K562 (cell line): ENCODE measurements at regions not wholly inside any gene's neighbourhood (a gene's known extent, or its start where the extent isn't known, plus 50 kb on each side); places are given as distances from the start of the nearest gene placed in this dataset.

Experiments used
- ATAC-seq: fragments of 200-7000 bp; cut with Tn5 transposase; 3 replicates; pipeline ENCODE4 v1.9.1; 2020; ENCODE audit warnings: moderate library complexity
- BruUV-seq: library from RNA; stranded (reverse); fragments of 400-500 nt; replicated peaks from 2 replicates; lab custom pipeline; 2021; lab: Mats Ljungman, UMichigan
- CTCF ChIA-PET: fragments of 300-600 bp; formaldehyde crosslinking; extraction: SDS; loops from one replicate; lab custom pipeline; 2021; ENCODE audit warnings: low intra/inter-chr PET ratio; lab: Yijun Ruan, JAX
- POLR2A ChIA-PET: fragments of 300-600, 350-650 bp; sonication (Branson Sonifier 250); formaldehyde crosslinking; extraction: SDS; loops from one replicate; lab custom pipeline; 2021; ENCODE audit warnings: antibody characterized with exemption, inconsistent platforms; lab: Yijun Ruan, JAX
- DNase-seq, 4 experiments: peaks; one replicate each; pipeline versions ENCODE4 v3.0.0 to v3.0.0-alpha.2; 2011 to 2018; ENCODE audit warnings: low spot score in 3 of 4, mixed read lengths in 3 of 4; ENCODE audit errors: extremely low read depth in 1 of 4
- FAIRE-seq: peaks from 2 replicates; lab custom pipeline; 2011; peaks lifted over from hg19 to GRCh38; lab: Jason Lieb, UNC
- H2AFZ ChIP-seq: 2 replicates; pipeline ENCODE4 v1.6.0; 2011; ENCODE audit warnings: low read depth, low read length, control low read depth, inconsistent platforms
- H3K27ac ChIP-seq: fragments of 200-600 bp; 3 replicates; pipeline ENCODE4 v1.8.0; 2011; ENCODE audit warnings: low read depth, mild to moderate bottlenecking, control low read depth, inconsistent platforms, low read length, moderate library complexity, mixed read lengths; ENCODE audit errors: extremely low read depth
- H3K27me3 ChIP-seq, 2 experiments: fragments of 300-600 bp in 1 of 2; 2 replicates in 1 of 2; 3 replicates in 1 of 2; pipeline versions ENCODE4 v1.6.0 to v1.8.0; 2011; ENCODE audit warnings: inconsistent platforms in 2 of 2, low read length in 2 of 2, mild to moderate bottlenecking in 1 of 2, mixed read lengths in 1 of 2, moderate library complexity in 1 of 2; ENCODE audit not compliant: control insufficient read depth in 2 of 2, insufficient read depth in 2 of 2
- H3K36me3 ChIP-seq: fragments of 300-600 bp; 3 replicates; pipeline ENCODE4 v1.8.0; 2011; ENCODE audit warnings: mild to moderate bottlenecking, low read length, inconsistent platforms; ENCODE audit not compliant: control insufficient read depth, insufficient read depth
- H3K4me1 ChIP-seq, 2 experiments: fragments of 200-600 bp in 1 of 2; replicated peaks in 1 of 2; 2 replicates in 1 of 2; 3 replicates in 1 of 2; pipeline versions ENCODE4 v1.5.1 to v1.8.0; 2011; ENCODE audit warnings: inconsistent platforms in 2 of 2, low read length in 2 of 2, mild to moderate bottlenecking in 1 of 2, mixed read lengths in 1 of 2, moderate library complexity in 1 of 2; ENCODE audit not compliant: control insufficient read depth in 2 of 2, insufficient read depth in 2 of 2
- H3K4me2 ChIP-seq: 2 replicates; pipeline ENCODE4 v1.6.1; 2011; ENCODE audit warnings: low read length, control low read depth, inconsistent platforms, mixed read lengths; ENCODE audit not compliant: insufficient read depth
- H3K4me3 ChIP-seq: fragments of 200-600 bp; sonication (generic), shearing (Covaris generic); 2 replicates; pipeline ENCODE4 v1.5.1; 2016; ENCODE audit warnings: control low read depth, inconsistent platforms
- H3K79me2 ChIP-seq: fragments of 200-600 bp; 3 replicates; pipeline ENCODE4 v1.8.0; 2011; ENCODE audit warnings: low read length, inconsistent platforms; ENCODE audit not compliant: control insufficient read depth, insufficient read depth
- H3K9ac ChIP-seq, 2 experiments: 2 replicates each; pipeline versions ENCODE4 v1.6.0 to v1.6.1; 2011; ENCODE audit warnings: low read depth in 2 of 2, low read length in 2 of 2, control low read depth in 1 of 2, inconsistent platforms in 1 of 2, mild to moderate bottlenecking in 1 of 2, mixed read lengths in 1 of 2; ENCODE audit not compliant: insufficient read depth in 1 of 2
- H3K9me1 ChIP-seq: one replicate; pipeline ENCODE4 v1.6.0; 2011; ENCODE audit warnings: inconsistent platforms, mild to moderate bottlenecking, low read length, moderate library complexity; ENCODE audit not compliant: control insufficient read depth, insufficient read depth
- H3K9me3 ChIP-seq: replicated peaks from 2 replicates; pipeline ENCODE4 v1.5.1; 2011; ENCODE audit warnings: low read depth, low read length, inconsistent platforms; ENCODE audit not compliant: control insufficient read depth, insufficient read depth
- H4K20me1 ChIP-seq: replicated peaks from 2 replicates; pipeline ENCODE4 v1.6.1; 2011; ENCODE audit warnings: low read length, inconsistent platforms, mixed read lengths; ENCODE audit not compliant: control insufficient read depth, insufficient read depth
- BRCA1 ChIP-seq, 2 experiments: fragments of 450-650 bp in 1 of 2; sonication (generic) in 1 of 2; formaldehyde crosslinking in 1 of 2; IDR thresholded peaks; 2 replicates each; pipeline versions ENCODE4 v1.5.0 to v1.6.1; 2017 to 2020; ENCODE audit warnings: mild to moderate bottlenecking in 1 of 2, missing genetic modification reagents in 1 of 2
- GTF2F1 ChIP-seq: IDR thresholded peaks from 2 replicates; pipeline ENCODE4 v1.6.1; 2011; ENCODE audit warnings: low read depth, low read length, improper control_type of control experiment
- ID3 ChIP-seq, 2 experiments: fragments of 250-450 bp in 1 of 2; fragments of 450-650 bp in 1 of 2; sonication (Bioruptor Pico) in 1 of 2; IDR thresholded peaks; 2 replicates each; pipeline versions ENCODE4 v1.6.1 to v1.8.0; 2016 to 2021; ENCODE audit warnings: mild to moderate bottlenecking in 2 of 2, moderate library complexity in 2 of 2, missing compliant biosample characterization in 1 of 2, missing genetic modification characterization in 1 of 2
- SP2 ChIP-seq: IDR thresholded peaks from 2 replicates; pipeline ENCODE4 v1.6.1; 2011; ENCODE audit warnings: mild to moderate bottlenecking, low read depth, low read length, moderate library complexity; ENCODE audit not compliant: poor library complexity, severe bottlenecking; ENCODE audit errors: extremely low read depth
- TAF7 ChIP-seq: fragments of 450-650 bp; IDR thresholded peaks from 2 replicates; pipeline ENCODE4 v1.6.1; 2016; ENCODE audit warnings: missing genetic modification characterization, missing compliant biosample characterization
- ZNF12 ChIP-seq: sonication (generic); formaldehyde crosslinking; IDR thresholded peaks from 2 replicates; pipeline ENCODE4 v1.4.0; 2020; ENCODE audit warnings: mild to moderate bottlenecking, missing genetic modification reagents
- WGBS: fragments of 100-300 bp; shearing (Covaris generic); methylation state at CpG from one replicate; pipeline ENCODE4 v1.1.6; 2016; ENCODE audit warnings: low coverage, mixed read lengths; ENCODE audit not compliant: insufficient coverage; ENCODE audit errors: missing lambda C conversion rate; 5-methylcytosine and 5-hydroxymethylcytosine counted together
- in situ Hi-C: fragments of 300-500 bp; cut with MboI; formaldehyde crosslinking; loops from 4 replicates; pipeline ENCODE4 v1.15.0; 2018; ENCODE audit warnings: inconsistent platforms, mixed read lengths
- intact Hi-C: fragments of 100-400 bp; cut with micrococcal nuclease; formaldehyde crosslinking; loops from 2 replicates; pipeline ENCODE4 v1.14.2; 2022
- TF ChIP-seq, protein P1 (sequence below): fragments of 200-800 bp; sonication (Bioruptor generic); IDR thresholded peaks from 2 replicates; pipeline ENCODE4 v1.6.1; 2017; ENCODE audit warnings: missing genetic modification characterization, missing compliant biosample characterization
- TF ChIP-seq, protein P2 (sequence below): fragments of 250-450 bp; sonication (Bioruptor Pico); IDR thresholded peaks from 2 replicates; pipeline ENCODE4 v1.5.0; 2021; ENCODE audit warnings: mild to moderate bottlenecking, moderate library complexity

DNA sequence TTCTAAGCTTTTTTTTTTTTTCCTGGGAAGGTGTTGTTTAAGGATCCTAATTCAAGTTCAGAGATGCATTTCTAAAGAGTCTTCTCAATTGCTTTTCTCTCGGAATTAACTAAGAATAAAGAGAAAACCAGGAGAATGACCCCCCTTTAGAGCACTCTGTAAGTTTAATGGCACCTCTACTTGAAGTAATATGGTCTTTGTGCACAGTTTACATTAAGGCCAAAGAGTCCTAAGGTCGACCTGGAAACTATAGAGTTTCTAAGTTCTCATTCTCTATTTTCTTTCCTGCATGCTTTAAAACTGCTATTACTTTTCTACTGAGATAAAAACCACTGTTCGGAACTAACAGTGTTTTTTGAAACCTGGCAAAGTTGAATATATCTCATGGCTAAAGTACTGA is 923.1 kb upstream of the CDH10 start:
- no peak for DNase-seq
- H3K4me2 ChIP-seq: no peak overlapping the region
- ChIA-PET CTCF (no interaction called here), POLR2A (no interaction called here)
- no TSS peak for BruUV-seq
- intact Hi-C loops: no loop called here
- FAIRE-seq: no peak
- H3K27me3 ChIP-seq: no peaks in the 10 kb centered on the region
- no peaks in the 10 kb centered on the region for H4K20me1 ChIP-seq
- H3K79me2 ChIP-seq: no peaks in the 10 kb centered on the region
- H3K9me1 ChIP-seq: no peaks in the 10 kb centered on the region
- H3K4me1 ChIP-seq: no peaks in the 10 kb centered on the region
- ATAC-seq: no peak
- WGBS: 0% methylated on average over 3 of the region's 3 CpGs
- no peaks in the 10 kb centered on the region for H3K36me3 ChIP-seq
- in situ Hi-C loops: no loop called here
- H3K27ac ChIP-seq: no peak overlapping the region
- H2AFZ ChIP-seq: no peak overlapping the region
- no peak for TF ChIP-seq ID3 (CRISPR knock-in tag; IDR thresholded peaks at IDR 0.05)
- TF ChIP-seq ID3 (tag; IDR thresholded peaks at IDR 0.05): no peak
- TF ChIP-seq TAF7 (tag): no peak
- TF ChIP-seq, protein P1, sequence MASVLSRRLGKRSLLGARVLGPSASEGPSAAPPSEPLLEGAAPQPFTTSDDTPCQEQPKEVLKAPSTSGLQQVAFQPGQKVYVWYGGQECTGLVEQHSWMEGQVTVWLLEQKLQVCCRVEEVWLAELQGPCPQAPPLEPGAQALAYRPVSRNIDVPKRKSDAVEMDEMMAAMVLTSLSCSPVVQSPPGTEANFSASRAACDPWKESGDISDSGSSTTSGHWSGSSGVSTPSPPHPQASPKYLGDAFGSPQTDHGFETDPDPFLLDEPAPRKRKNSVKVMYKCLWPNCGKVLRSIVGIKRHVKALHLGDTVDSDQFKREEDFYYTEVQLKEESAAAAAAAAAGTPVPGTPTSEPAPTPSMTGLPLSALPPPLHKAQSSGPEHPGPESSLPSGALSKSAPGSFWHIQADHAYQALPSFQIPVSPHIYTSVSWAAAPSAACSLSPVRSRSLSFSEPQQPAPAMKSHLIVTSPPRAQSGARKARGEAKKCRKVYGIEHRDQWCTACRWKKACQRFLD: no peak
- no peak for TF ChIP-seq BRCA1 (IDR thresholded peaks at IDR 0.05)
- no peak for TF ChIP-seq BRCA1 (CRISPR knock-in tag; IDR thresholded peaks at IDR 0.05)
- no peak for TF ChIP-seq GTF2F1
- no peak for TF ChIP-seq ZNF12 (CRISPR knock-in tag)
- no peak for TF ChIP-seq SP2
- TF ChIP-seq, protein P2, sequence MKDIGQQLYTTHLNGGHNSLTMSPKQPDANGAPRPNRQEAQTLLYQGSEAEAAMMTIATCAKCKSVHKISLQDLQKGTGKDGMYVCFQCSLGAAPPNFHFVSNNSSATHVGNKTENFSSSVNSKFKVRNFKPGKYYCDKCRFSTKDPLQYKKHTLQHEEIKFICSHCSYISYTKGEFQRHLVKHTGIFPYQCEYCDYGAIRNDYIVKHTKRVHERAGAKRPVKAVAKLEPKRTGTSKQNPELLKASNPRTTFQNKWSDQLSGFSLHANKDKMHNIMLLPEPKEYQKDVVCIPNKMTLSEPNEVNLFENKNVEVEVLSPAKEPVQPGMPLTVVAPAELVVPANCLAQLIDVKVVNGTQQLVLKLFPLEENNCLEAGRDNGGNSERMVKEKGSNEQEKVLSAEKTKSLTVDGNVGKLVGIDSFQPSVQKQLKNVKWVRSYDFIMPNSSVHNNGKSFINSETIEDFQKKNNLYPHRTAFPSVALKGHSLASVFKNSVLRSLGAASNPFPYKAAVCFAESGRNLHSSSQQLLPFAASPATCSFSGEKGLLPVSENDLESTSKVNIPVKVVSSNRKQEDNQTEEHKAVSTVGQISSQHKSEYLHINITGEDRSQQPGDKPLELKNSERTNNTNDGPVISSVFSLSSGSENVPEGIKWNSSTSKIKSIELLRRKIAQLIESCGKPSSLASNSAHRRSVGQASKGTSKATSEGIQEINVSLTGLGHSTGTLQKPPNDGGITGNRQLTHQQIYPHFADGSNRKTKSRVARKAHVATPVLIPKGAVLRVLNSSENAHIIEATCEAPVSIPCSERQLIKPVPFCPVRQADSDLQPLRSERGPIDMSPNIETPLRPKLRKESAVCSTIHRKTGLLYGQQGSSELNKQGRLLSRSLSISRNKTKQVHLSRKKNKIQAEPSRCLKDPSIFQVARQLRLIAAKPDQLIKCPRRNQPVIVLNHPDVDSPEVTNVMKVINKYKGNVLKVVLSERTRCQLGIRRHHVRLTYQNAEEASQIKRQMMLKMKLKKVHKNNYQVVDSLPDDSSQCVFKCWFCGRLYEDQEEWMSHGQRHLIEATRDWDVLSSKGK (CRISPR knock-in tag): no peak
- TF ChIP-seq, all 486 proteins: peak for 0
- Histone ChIP-seq H3K4me3 (no peak overlapping the region), H3K9me3 (no peaks in the 10 kb centered on the region; the same call in 1 of the 2 replicates), H3K9ac (no peak overlapping the region)
